ENCODE measurements at regions not wholly inside any gene's neighbourhood (a gene's known extent, or its start where the extent isn't known, plus 50 kb on each side); places are given as distances from the start of the nearest gene placed in this dataset.

- TF ChIP-seq EZH2 (IDR thresholded peaks at IDR 0.05; ENCODE audit: borderline replicate concordance, low read depth, low read length, poor library complexity, severe bottlenecking) = no peak
- TF ChIP-seq, protein P1, sequence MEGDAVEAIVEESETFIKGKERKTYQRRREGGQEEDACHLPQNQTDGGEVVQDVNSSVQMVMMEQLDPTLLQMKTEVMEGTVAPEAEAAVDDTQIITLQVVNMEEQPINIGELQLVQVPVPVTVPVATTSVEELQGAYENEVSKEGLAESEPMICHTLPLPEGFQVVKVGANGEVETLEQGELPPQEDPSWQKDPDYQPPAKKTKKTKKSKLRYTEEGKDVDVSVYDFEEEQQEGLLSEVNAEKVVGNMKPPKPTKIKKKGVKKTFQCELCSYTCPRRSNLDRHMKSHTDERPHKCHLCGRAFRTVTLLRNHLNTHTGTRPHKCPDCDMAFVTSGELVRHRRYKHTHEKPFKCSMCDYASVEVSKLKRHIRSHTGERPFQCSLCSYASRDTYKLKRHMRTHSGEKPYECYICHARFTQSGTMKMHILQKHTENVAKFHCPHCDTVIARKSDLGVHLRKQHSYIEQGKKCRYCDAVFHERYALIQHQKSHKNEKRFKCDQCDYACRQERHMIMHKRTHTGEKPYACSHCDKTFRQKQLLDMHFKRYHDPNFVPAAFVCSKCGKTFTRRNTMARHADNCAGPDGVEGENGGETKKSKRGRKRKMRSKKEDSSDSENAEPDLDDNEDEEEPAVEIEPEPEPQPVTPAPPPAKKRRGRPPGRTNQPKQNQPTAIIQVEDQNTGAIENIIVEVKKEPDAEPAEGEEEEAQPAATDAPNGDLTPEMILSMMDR (conservative IDR thresholded peaks at IDR 0.05; ENCODE audit: low read depth, low read length) = no peak
- intact Hi-C loops (cut with micrococcal nuclease; ENCODE audit: unreplicated experiment) = loop anchor here (10.0 kb wide), 1 partner anchor 576 kb away; no protein-coding TSS in a partner anchor
- Histone ChIP-seq H3K4me3 (ENCODE audit: low read depth, low read length, poor library complexity, severe bottlenecking) (no peak overlapping the region), H3K9me3 (ENCODE audit: low read depth, low read length, poor library complexity, severe bottlenecking) (no peaks in the 10 kb centered on the region), H3K27ac (ENCODE audit: low read depth, low read length, poor library complexity, severe bottlenecking) (no peak overlapping the region), H3K36me3 (ENCODE audit: insufficient read depth, low read length, poor library complexity, severe bottlenecking) (no peaks in the 10 kb centered on the region), H3K4me1 (ENCODE audit: insufficient read depth, low read length, poor library complexity, severe bottlenecking) (peaks cover 15% of the 10 kb centered on the region), H3K27me3 (replicated peaks; ENCODE audit: insufficient read depth, low read depth, low read length, poor library complexity) (no peaks in the 10 kb centered on the region)
- DNase-seq (ENCODE audit: low spot score) = no peak
- BruUV-seq (replicated peaks) = no TSS peak
- CTCF ChIA-PET = no interaction called here
- POLR2A ChIA-PET (ENCODE audit: low non-redundant PET) = no interaction called here
Measured at GRCh38 chr14:42190744-42191143, 584.1 kb downstream of the LRFN5 start.

- no peaks in the 10 kb centered on the region for H3K9me3 ChIP-seq (ENCODE audit: low read depth, low read length, poor library complexity, severe bottlenecking)
- no peaks in the 10 kb centered on the region for H3K36me3 ChIP-seq (ENCODE audit: insufficient read depth, low read length, poor library complexity, severe bottlenecking)
- no peak for TF ChIP-seq EZH2 (IDR thresholded peaks at IDR 0.05; ENCODE audit: borderline replicate concordance, low read depth, low read length, poor library complexity, severe bottlenecking)
- TF ChIP-seq, protein P1 (conservative IDR thresholded peaks at IDR 0.05; ENCODE audit: low read depth, low read length) = no peak
- no peak overlapping the region for H3K4me3 ChIP-seq (ENCODE audit: low read depth, low read length, poor library complexity, severe bottlenecking)
- CTCF ChIA-PET = no interaction called here
- no peak for DNase-seq (ENCODE audit: low spot score)
- H3K27me3 ChIP-seq (replicated peaks; ENCODE audit: insufficient read depth, low read depth, low read length, poor library complexity) = no peaks in the 10 kb centered on the region
- POLR2A ChIA-PET (ENCODE audit: low non-redundant PET) = no interaction called here
- H3K27ac ChIP-seq (ENCODE audit: low read depth, low read length, poor library complexity, severe bottlenecking) = no peak overlapping the region
- intact Hi-C loops (cut with micrococcal nuclease; ENCODE audit: unreplicated experiment) = no loop called here
- BruUV-seq (replicated peaks) = no TSS peak
- peaks cover 6% of the 10 kb centered on the region for H3K4me1 ChIP-seq (ENCODE audit: insufficient read depth, low read length, poor library complexity, severe bottlenecking)
Measured at GRCh38 chr14:42187846-42188245, 581.2 kb downstream of the LRFN5 start.

- H3K36me3 ChIP-seq (ENCODE audit: insufficient read depth, low read length, poor library complexity, severe bottlenecking) = no peaks in the 10 kb centered on the region
- no peak overlapping the region for H3K4me3 ChIP-seq (ENCODE audit: low read depth, low read length, poor library complexity, severe bottlenecking)
- DNase-seq (ENCODE audit: low spot score) = no peak
- no peaks in the 10 kb centered on the region for H3K27me3 ChIP-seq (replicated peaks; ENCODE audit: insufficient read depth, low read depth, low read length, poor library complexity)
- POLR2A ChIA-PET (ENCODE audit: low non-redundant PET) = no interaction called here
- no peaks in the 10 kb centered on the region for H3K4me1 ChIP-seq (ENCODE audit: insufficient read depth, low read length, poor library complexity, severe bottlenecking)
- CTCF ChIA-PET = no interaction called here
- TF ChIP-seq EZH2 (IDR thresholded peaks at IDR 0.05; ENCODE audit: borderline replicate concordance, low read depth, low read length, poor library complexity, severe bottlenecking) = no peak
- TF ChIP-seq, protein P1 (conservative IDR thresholded peaks at IDR 0.05; ENCODE audit: low read depth, low read length) = no peak
- no TSS peak for BruUV-seq (replicated peaks)
- H3K9me3 ChIP-seq (ENCODE audit: low read depth, low read length, poor library complexity, severe bottlenecking) = no peaks in the 10 kb centered on the region
- no peak overlapping the region for H3K27ac ChIP-seq (ENCODE audit: low read depth, low read length, poor library complexity, severe bottlenecking)
- intact Hi-C loops (cut with micrococcal nuclease; ENCODE audit: unreplicated experiment) = no loop called here
Measured at GRCh38 chr14:42185718-42186117, 579.0 kb downstream of the LRFN5 start.
